Skeletal muscle satellite cell (primary cell): ENCODE measurements at regions not wholly inside any gene's neighbourhood (a gene's known extent, or its start where the extent isn't known, plus 50 kb on each side); places are given as distances from the start of the nearest gene placed in this dataset.
"Not testable (repeated sequence)": the region's sequence is repeated elsewhere in the genome, so short reads cannot be mapped to it uniquely, and the experiment has no call there.

Experiments
- H3K27me3 ChIP-seq: 2 replicates; pipeline ENCODE4 v1.7.0; 2013; ENCODE audit warnings: low read length; ENCODE audit not compliant: control insufficient read depth, insufficient read depth
- H3K36me3 ChIP-seq: 2 replicates; pipeline ENCODE4 v1.7.0; 2013; ENCODE audit warnings: mild to moderate bottlenecking, control low read depth, low read length; ENCODE audit not compliant: insufficient read depth
- H3K4me1 ChIP-seq: 2 replicates; pipeline ENCODE4 v1.7.0; 2013; ENCODE audit warnings: low read length; ENCODE audit not compliant: control insufficient read depth, insufficient read depth
- H3K4me2 ChIP-seq: 2 replicates; pipeline ENCODE4 v1.7.0; 2013; ENCODE audit warnings: mild to moderate bottlenecking, low read length
- H3K4me3 ChIP-seq: 2 replicates; pipeline ENCODE4 v1.7.0; 2013; ENCODE audit warnings: low read length
- H3K9ac ChIP-seq: 2 replicates; pipeline ENCODE4 v1.7.0; 2013; ENCODE audit warnings: mild to moderate bottlenecking, low read depth, low read length, moderate library complexity
- H3K9me3 ChIP-seq: replicated peaks from 2 replicates; pipeline ENCODE4 v1.7.0; 2013; ENCODE audit warnings: mild to moderate bottlenecking, control low read depth, low read length

- Histone ChIP-seq H3K4me2 (no peak overlapping the region), H3K36me3 (no peaks in the 10 kb centered on the region), H3K4me1 (peaks cover 10% of the 10 kb centered on the region), H3K27me3 (no peaks in the 10 kb centered on the region), H3K9ac (no peak overlapping the region), H3K9me3 (no peaks in the 10 kb centered on the region), H3K4me3 (no peak overlapping the region)
Observed at GRCh38 chr10:33661580-33662336, 327.3 kb upstream of the NRP1 start.

GRCh38 chr10:33660329-33660728, 325.9 kb upstream of the NRP1 start:
- Histone ChIP-seq H3K9me3 (no peaks in the 10 kb centered on the region), H3K4me1 (peaks cover 10% of the 10 kb centered on the region), H3K4me3 (no peak overlapping the region), H3K27me3 (no peaks in the 10 kb centered on the region), H3K36me3 (no peaks in the 10 kb centered on the region), H3K9ac (no peak overlapping the region), H3K4me2 (no peak overlapping the region)

GRCh38 chr10:33657913-33658312, 323.4 kb upstream of the NRP1 start:
- Histone ChIP-seq H3K4me2 (no peak overlapping the region), H3K9me3 (no peaks in the 10 kb centered on the region), H3K9ac (no peak overlapping the region), H3K4me1 (peaks cover 14% of the 10 kb centered on the region), H3K27me3 (no peaks in the 10 kb centered on the region), H3K36me3 (no peaks in the 10 kb centered on the region), H3K4me3 (no peak overlapping the region)

- Histone ChIP-seq H3K4me2 (no peak overlapping the region), H3K9ac (no peak overlapping the region), H3K4me1 (peaks cover 14% of the 10 kb centered on the region), H3K36me3 (no peaks in the 10 kb centered on the region), H3K9me3 (no peaks in the 10 kb centered on the region), H3K4me3 (no peak overlapping the region), H3K27me3 (no peaks in the 10 kb centered on the region)
Observed at GRCh38 chr10:33657154-33657908, 322.9 kb upstream of the NRP1 start.

GRCh38 chr10:33655921-33656320, 321.5 kb upstream of the NRP1 start:
- H3K9me3 ChIP-seq: no peaks in the 10 kb centered on the region
- H3K4me2 ChIP-seq: no peak overlapping the region
- peaks cover 4% of the 10 kb centered on the region for H3K4me1 ChIP-seq
- no peak overlapping the region for H3K9ac ChIP-seq
- no peaks in the 10 kb centered on the region for H3K27me3 ChIP-seq
- H3K36me3 ChIP-seq: no peaks in the 10 kb centered on the region
- no peak overlapping the region for H3K4me3 ChIP-seq

GRCh38 chr10:33655165-33655815, 320.8 kb upstream of the NRP1 start:
- no peak overlapping the region for H3K4me3 ChIP-seq
- H3K4me2 ChIP-seq: no peak overlapping the region
- no peaks in the 10 kb centered on the region for H3K27me3 ChIP-seq
- H3K4me1 ChIP-seq: peaks cover 4% of the 10 kb centered on the region
- no peaks in the 10 kb centered on the region for H3K36me3 ChIP-seq
- H3K9me3 ChIP-seq: no peaks in the 10 kb centered on the region
- no peak overlapping the region for H3K9ac ChIP-seq

GRCh38 chr10:33653584-33654367, 319.3 kb upstream of the NRP1 start:
- H3K9ac ChIP-seq: no peak overlapping the region
- H3K9me3 ChIP-seq: no peaks in the 10 kb centered on the region
- H3K4me2 ChIP-seq: no peak overlapping the region
- H3K4me3 ChIP-seq: no peak overlapping the region
- no peaks in the 10 kb centered on the region for H3K36me3 ChIP-seq
- no peaks in the 10 kb centered on the region for H3K27me3 ChIP-seq
- peaks cover 4% of the 10 kb centered on the region for H3K4me1 ChIP-seq

- Histone ChIP-seq H3K4me2 (no peak overlapping the region), H3K36me3 (no peaks in the 10 kb centered on the region), H3K9me3 (no peaks in the 10 kb centered on the region), H3K9ac (no peak overlapping the region), H3K27me3 (no peaks in the 10 kb centered on the region), H3K4me1 (peaks cover 4% of the 10 kb centered on the region), H3K4me3 (no peak overlapping the region)
Observed at GRCh38 chr10:33652870-33653269, 318.4 kb upstream of the NRP1 start.

GRCh38 chr10:33650131-33650530, 315.7 kb upstream of the NRP1 start:
- not testable (repeated sequence) for H3K4me3 ChIP-seq, H3K27me3 ChIP-seq, H3K36me3 ChIP-seq, H3K4me2 ChIP-seq, H3K9me3 ChIP-seq, H3K9ac ChIP-seq, H3K4me1 ChIP-seq

GRCh38 chr10:33643042-33643441, 308.6 kb upstream of the NRP1 start:
- peak overlapping the region; percentile 31 for H3K9ac ChIP-seq
- no peaks in the 10 kb centered on the region for H3K27me3 ChIP-seq
- H3K4me1 ChIP-seq: peaks cover 6% of the 10 kb centered on the region
- H3K9me3 ChIP-seq: no peaks in the 10 kb centered on the region
- H3K4me2 ChIP-seq: peak overlapping the region; percentile 23
- no peak overlapping the region for H3K4me3 ChIP-seq
- H3K36me3 ChIP-seq: no peaks in the 10 kb centered on the region

- H3K4me2 ChIP-seq: no peak overlapping the region
- H3K4me3 ChIP-seq: no peak overlapping the region
- H3K9ac ChIP-seq: no peak overlapping the region
- H3K36me3 ChIP-seq: no peaks in the 10 kb centered on the region
- H3K9me3 ChIP-seq: no peaks in the 10 kb centered on the region
- H3K27me3 ChIP-seq: no peaks in the 10 kb centered on the region
- peaks cover 6% of the 10 kb centered on the region for H3K4me1 ChIP-seq
Observed at GRCh38 chr10:33638891-33639290, 304.4 kb upstream of the NRP1 start.
